Naive thymus-derived CD4-positive, alpha-beta T cell (primary cell): ENCODE measurements at regions not wholly inside any gene's neighbourhood (a gene's known extent, or its start where the extent isn't known, plus 50 kb on each side); places are given as distances from the start of the nearest gene placed in this dataset.

ENCODE experiments used
- ATAC-seq: fragments of 150-1000 bp; cut with Tn5 transposase; 2 replicates; pipeline ENCODE4 v1.10.0; 2021; ENCODE audit warnings: mild to moderate bottlenecking, moderate library complexity
- CTCF ChIA-PET: fragments of 350-600 bp; sonication (Branson Sonifier 250); formaldehyde crosslinking; loops from one replicate; lab custom pipeline; 2021; ENCODE audit warnings: antibody characterized with exemption; lab: Charles Lee
- POLR2A ChIA-PET: fragments of 350-600 bp; sonication (Branson Sonifier 250); formaldehyde crosslinking; loops from one replicate; lab custom pipeline; 2021; ENCODE audit warnings: antibody characterized with exemption, inconsistent platforms; lab: Charles Lee
- DNase-seq, 9 donors: peaks; one replicate each; pipeline versions ENCODE4 v3.0.0 to v3.0.0-alpha.2; 2020 to 2022; ENCODE audit warnings: mixed read lengths in 1 of 9
- H3K27ac ChIP-seq: one replicate; pipeline ENCODE4 v1.7.0; 2013; ENCODE audit warnings: mild to moderate bottlenecking, low read depth, low read length, moderate library complexity
- H3K27me3 ChIP-seq, 2 donors: one replicate each; pipeline ENCODE4 v1.7.0; 2013; ENCODE audit warnings: low read length in 2 of 2, mild to moderate bottlenecking in 2 of 2, moderate library complexity in 2 of 2; ENCODE audit not compliant: control insufficient read depth in 2 of 2, insufficient read depth in 2 of 2
- H3K36me3 ChIP-seq, 3 experiments: 1 replicate in 2 of 3; 2 replicates in 1 of 3; pipeline ENCODE4 v1.7.0; 2013; ENCODE audit warnings: low read length in 3 of 3, mild to moderate bottlenecking in 3 of 3, moderate library complexity in 1 of 3; ENCODE audit not compliant: insufficient read depth in 3 of 3, control insufficient read depth in 2 of 3
- H3K4me1 ChIP-seq, 2 donors: one replicate each; pipeline ENCODE4 v1.7.0; 2013; ENCODE audit warnings: low read length in 2 of 2, mild to moderate bottlenecking in 2 of 2, moderate library complexity in 1 of 2; ENCODE audit not compliant: control insufficient read depth in 2 of 2, insufficient read depth in 2 of 2
- H3K4me3 ChIP-seq: 2 replicates; pipeline ENCODE4 v1.7.0; 2013; ENCODE audit warnings: mild to moderate bottlenecking, low read length
- H3K9me3 ChIP-seq, 3 experiments: 1 replicate in 2 of 3; 2 replicates in 1 of 3; pipeline ENCODE4 v1.7.0; 2013; ENCODE audit warnings: low read length in 3 of 3; ENCODE audit not compliant: control insufficient read depth in 2 of 3
- H3K27ac Mint-ChIP-seq, 9 donors: one replicate each; pipeline ENCODE4 v1.8.0; 2020 to 2022; ENCODE audit warnings: mixed read lengths in 9 of 9, mild to moderate bottlenecking in 8 of 9, moderate library complexity in 5 of 9, inconsistent platforms in 2 of 9
- H3K27me3 Mint-ChIP-seq, 5 donors: one replicate each; pipeline ENCODE4 v1.8.0; 2021 to 2022; ENCODE audit warnings: mixed read lengths in 5 of 5, mild to moderate bottlenecking in 1 of 5
- H3K36me3 Mint-ChIP-seq, 5 donors: one replicate each; pipeline ENCODE4 v1.8.0; 2020 to 2022; ENCODE audit warnings: mixed read lengths in 5 of 5, mild to moderate bottlenecking in 3 of 5, inconsistent platforms in 1 of 5
- H3K4me1 Mint-ChIP-seq, 7 donors: one replicate each; pipeline ENCODE4 v1.8.0; 2020 to 2022; ENCODE audit warnings: mixed read lengths in 7 of 7, mild to moderate bottlenecking in 3 of 7, inconsistent platforms in 1 of 7
- H3K4me3 Mint-ChIP-seq, 10 donors: one replicate each; pipeline ENCODE4 v1.8.0; 2020 to 2022; ENCODE audit warnings: mild to moderate bottlenecking in 10 of 10, mixed read lengths in 10 of 10, moderate library complexity in 6 of 10, inconsistent platforms in 2 of 10
- H3K9me3 Mint-ChIP-seq, 11 donors: one replicate each; pipeline ENCODE4 v1.8.0; 2020 to 2022; ENCODE audit warnings: mixed read lengths in 11 of 11, mild to moderate bottlenecking in 4 of 11, inconsistent platforms in 1 of 11, moderate library complexity in 1 of 11
- intact Hi-C, 2 donors: fragments of 100-400 bp; cut with micrococcal nuclease; formaldehyde crosslinking; loops; one replicate each; pipeline ENCODE4 v1.15.1; 2023

DNA sequence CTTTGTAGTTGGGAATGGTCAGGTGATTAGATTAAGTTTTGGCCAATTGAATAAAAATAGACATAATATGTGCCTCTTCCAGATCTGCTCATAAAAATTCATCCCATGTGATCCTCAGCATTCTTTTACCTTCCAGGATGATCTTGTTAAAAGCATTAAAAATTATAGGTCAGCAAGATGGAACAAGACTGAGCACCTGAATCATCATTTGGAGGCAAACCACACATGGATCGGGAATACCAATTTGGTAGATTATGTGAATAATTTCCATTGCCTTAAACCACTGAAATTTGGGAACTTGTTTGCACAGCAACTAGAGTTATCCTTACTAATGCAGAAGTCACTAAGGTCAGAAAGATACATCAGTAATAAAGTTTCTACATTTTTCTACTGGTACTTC is 681.4 kb upstream of the ADGRL2 start:
- ChIA-PET POLR2A (no interaction called here), CTCF (no interaction called here)
- no peaks in the 10 kb centered on the region for H3K36me3 ChIP-seq
- no peaks in the 10 kb centered on the region for H3K27me3 ChIP-seq
- intact Hi-C loops, result no loop called here
- ATAC-seq (no peak), DNase-seq (no peak)
- H3K4me3 Mint-ChIP-seq, result no peak overlapping the region
- H3K4me3 ChIP-seq, result no peak overlapping the region
- no peaks in the 10 kb centered on the region for H3K4me1 ChIP-seq
- no peaks in the 10 kb centered on the region for H3K9me3 ChIP-seq
- H3K27ac ChIP-seq, result no peak overlapping the region
- peaks cover 0 to 7% (median 0%) of the 10 kb centered on the region in 11 donors for H3K9me3 Mint-ChIP-seq
- no peak overlapping the region for H3K27ac Mint-ChIP-seq
- H3K36me3 Mint-ChIP-seq, result no peaks in the 10 kb centered on the region
- H3K27me3 Mint-ChIP-seq, result no peaks in the 10 kb centered on the region
- H3K4me1 Mint-ChIP-seq, result peaks cover 0 to 1% (median 0%) of the 10 kb centered on the region in 7 donors

- ChIA-PET POLR2A (no interaction called here), CTCF (no interaction called here)
- Histone ChIP-seq H3K4me3 (no peak overlapping the region), H3K4me1 (no peaks in the 10 kb centered on the region), H3K27ac (no peak overlapping the region), H3K9me3 (no peaks in the 10 kb centered on the region), H3K36me3 (no peaks in the 10 kb centered on the region), H3K27me3 (no peaks in the 10 kb centered on the region)
- H3K4me3 Mint-ChIP-seq, result no peak overlapping the region
- H3K36me3 Mint-ChIP-seq, result no peaks in the 10 kb centered on the region
- H3K27ac Mint-ChIP-seq, result no peak overlapping the region
- DNase-seq (no peak), ATAC-seq (no peak)
- no peaks in the 10 kb centered on the region for H3K4me1 Mint-ChIP-seq
- peaks cover 0 to 13% (median 0%) of the 10 kb centered on the region in 11 donors for H3K9me3 Mint-ChIP-seq
- intact Hi-C loops, result no loop called here
- H3K27me3 Mint-ChIP-seq, result no peaks in the 10 kb centered on the region
These were observed 682.2 kb upstream of the ADGRL2 start for GRCh38 chr1:81118550-81118949.

DNA sequence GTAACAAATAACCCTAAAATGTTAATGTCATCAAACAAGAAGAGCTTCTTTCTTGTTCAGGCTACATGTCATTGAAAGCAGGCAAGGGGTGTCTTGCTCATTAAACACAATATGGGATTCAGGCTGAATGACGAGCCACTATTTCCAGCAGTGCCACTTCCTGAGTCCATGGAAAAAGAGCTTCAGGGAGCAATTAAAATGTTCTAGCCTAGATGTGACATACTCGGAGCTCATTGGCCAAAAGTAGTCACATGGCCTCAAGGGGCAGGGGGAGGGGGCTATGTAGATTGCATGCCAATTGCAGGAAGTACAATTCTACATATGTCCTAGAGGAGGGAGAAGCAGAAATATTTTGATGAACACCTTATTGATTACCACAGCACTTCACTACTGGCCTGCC is 685.3 kb upstream of the ADGRL2 start:
- no peak for DNase-seq
- Histone ChIP-seq H3K4me3 (no peak overlapping the region), H3K27ac (no peak overlapping the region), H3K27me3 (no peaks in the 10 kb centered on the region), H3K9me3 (no peaks in the 10 kb centered on the region), H3K4me1 (no peaks in the 10 kb centered on the region), H3K36me3 (no peaks in the 10 kb centered on the region)
- ATAC-seq, result no peak
- H3K9me3 Mint-ChIP-seq, result peaks cover 0 to 18% (median 0%) of the 10 kb centered on the region in 11 donors
- POLR2A ChIA-PET, result no interaction called here
- no peaks in the 10 kb centered on the region for H3K36me3 Mint-ChIP-seq
- intact Hi-C loops, result no loop called here
- no peak overlapping the region for H3K27ac Mint-ChIP-seq
- H3K27me3 Mint-ChIP-seq, result no peaks in the 10 kb centered on the region
- CTCF ChIA-PET, result no interaction called here
- H3K4me3 Mint-ChIP-seq, result no peak overlapping the region
- H3K4me1 Mint-ChIP-seq, result no peaks in the 10 kb centered on the region

- no peak overlapping the region for H3K4me3 Mint-ChIP-seq
- no peaks in the 10 kb centered on the region for H3K9me3 ChIP-seq
- peaks cover 0 to 18% (median 3%) of the 10 kb centered on the region in 11 donors for H3K9me3 Mint-ChIP-seq
- H3K27ac ChIP-seq, result no peak overlapping the region
- H3K4me1 ChIP-seq, result no peaks in the 10 kb centered on the region
- H3K36me3 ChIP-seq, result no peaks in the 10 kb centered on the region
- no peaks in the 10 kb centered on the region for H3K36me3 Mint-ChIP-seq
- DNase-seq (no peak), ATAC-seq (no peak)
- no peak overlapping the region for H3K27ac Mint-ChIP-seq
- intact Hi-C loops, result no loop called here
- no peaks in the 10 kb centered on the region for H3K4me1 Mint-ChIP-seq
- ChIA-PET POLR2A (no interaction called here), CTCF (no interaction called here)
- H3K27me3 ChIP-seq, result no peaks in the 10 kb centered on the region
- no peak overlapping the region for H3K4me3 ChIP-seq
- no peaks in the 10 kb centered on the region for H3K27me3 Mint-ChIP-seq
These were observed 686.5 kb upstream of the ADGRL2 start for GRCh38 chr1:81114191-81114590.

DNA sequence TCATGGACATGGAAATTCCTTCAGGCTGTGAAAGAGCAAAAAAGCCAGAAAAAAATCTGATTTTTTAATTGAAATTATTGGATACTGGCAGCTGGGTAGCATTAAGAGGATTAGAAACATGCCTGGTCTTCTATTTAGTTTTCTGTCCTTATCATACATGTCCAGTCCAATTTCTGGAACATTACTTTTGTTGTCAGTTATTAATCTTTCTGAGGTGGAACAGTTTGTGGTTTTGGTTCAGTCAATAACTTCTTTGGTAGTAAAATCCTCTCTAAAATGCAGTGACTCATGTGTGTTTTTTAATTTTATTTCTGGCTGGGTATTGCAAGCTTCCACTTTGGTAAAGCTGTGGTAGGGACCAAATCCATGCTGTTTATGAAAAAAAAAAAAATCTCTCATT is 687.0 kb upstream of the ADGRL2 start:
- DNase-seq, result no peak
- ChIA-PET CTCF (no interaction called here), POLR2A (no interaction called here)
- Histone ChIP-seq H3K27ac (no peak overlapping the region), H3K27me3 (no peaks in the 10 kb centered on the region), H3K9me3 (no peaks in the 10 kb centered on the region), H3K36me3 (no peaks in the 10 kb centered on the region), H3K4me3 (no peak overlapping the region), H3K4me1 (no peaks in the 10 kb centered on the region)
- Mint-ChIP-seq H3K4me3 (no peak overlapping the region), H3K27ac (no peak overlapping the region), H3K27me3 (no peaks in the 10 kb centered on the region), H3K36me3 (no peaks in the 10 kb centered on the region), H3K9me3 (peaks cover 0 to 18% (median 2%) of the 10 kb centered on the region in 11 donors), H3K4me1 (no peaks in the 10 kb centered on the region)
- intact Hi-C loops, result no loop called here
- ATAC-seq, result no peak

DNA sequence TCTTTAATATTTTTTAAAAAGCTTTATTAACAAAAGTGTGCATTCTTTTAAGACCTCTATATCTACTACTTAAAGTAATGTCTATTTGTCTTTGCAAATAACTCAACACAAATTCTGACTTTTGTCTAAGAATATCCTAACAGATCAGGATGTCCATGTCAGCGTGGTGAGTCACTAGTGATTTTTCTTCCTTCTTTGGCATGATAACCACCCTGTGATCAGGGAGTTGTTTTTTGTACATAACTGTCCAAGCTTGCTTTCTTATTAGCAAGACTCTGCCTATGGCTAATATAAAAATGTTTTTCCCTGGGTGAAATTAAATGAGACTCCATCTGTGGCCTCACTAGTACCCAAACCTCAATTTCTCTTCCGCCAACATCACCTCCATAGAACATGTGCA is 688.9 kb upstream of the ADGRL2 start:
- no peak for ATAC-seq
- CTCF ChIA-PET, result no interaction called here
- intact Hi-C loops, result no loop called here

DNA sequence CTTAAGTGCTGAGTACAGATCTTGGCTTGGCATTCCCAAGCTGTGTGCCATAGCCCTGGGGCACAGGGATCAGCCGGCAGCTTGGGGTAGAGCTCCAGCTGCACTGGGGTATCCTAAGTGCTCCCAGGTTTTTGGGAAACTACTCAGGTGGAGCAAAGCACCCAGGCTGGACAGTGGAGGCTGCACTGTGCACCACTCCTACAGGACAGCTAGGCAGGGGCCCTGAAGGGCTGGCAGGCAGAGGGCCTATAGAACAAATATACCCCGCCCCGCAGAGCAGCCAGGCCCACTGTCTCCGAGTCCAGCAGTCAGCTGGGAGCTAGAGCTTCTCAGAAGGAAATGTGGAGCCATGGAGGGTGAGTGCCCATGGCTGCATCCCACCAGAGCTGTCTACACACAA is 691.7 kb upstream of the ADGRL2 start:
- ATAC-seq, result no peak
- no peaks in the 10 kb centered on the region for H3K27me3 ChIP-seq
- Mint-ChIP-seq H3K4me3 (no peak overlapping the region), H3K27ac (no peak overlapping the region), H3K36me3 (no peaks in the 10 kb centered on the region), H3K4me1 (no peaks in the 10 kb centered on the region), H3K9me3 (peaks cover 2 to 10% (median 7%) of the 10 kb centered on the region in 11 donors), H3K27me3 (no peaks in the 10 kb centered on the region)
- no peaks in the 10 kb centered on the region for H3K4me1 ChIP-seq
- H3K27ac ChIP-seq, result no peak overlapping the region
- no peak overlapping the region for H3K4me3 ChIP-seq
- H3K9me3 ChIP-seq, result no peaks in the 10 kb centered on the region
- POLR2A ChIA-PET, result no interaction called here
- no peaks in the 10 kb centered on the region for H3K36me3 ChIP-seq
- intact Hi-C loops, result no loop called here
- no peak for DNase-seq
- CTCF ChIA-PET, result no interaction called here

More for the DNA sequence above, 688.9 kb upstream of the ADGRL2 start:
- Histone ChIP-seq H3K27ac (no peak overlapping the region), H3K9me3 (no peaks in the 10 kb centered on the region), H3K27me3 (no peaks in the 10 kb centered on the region), H3K36me3 (no peaks in the 10 kb centered on the region), H3K4me1 (no peaks in the 10 kb centered on the region), H3K4me3 (no peak overlapping the region)
- POLR2A ChIA-PET, result no interaction called here
- Mint-ChIP-seq H3K9me3 (peaks cover 2 to 18% (median 3%) of the 10 kb centered on the region in 11 donors), H3K36me3 (no peaks in the 10 kb centered on the region), H3K27ac (no peak overlapping the region), H3K4me1 (no peaks in the 10 kb centered on the region), H3K27me3 (no peaks in the 10 kb centered on the region), H3K4me3 (no peak overlapping the region)
- no peak for DNase-seq
